ENCODE measurements at regions not wholly inside any gene's neighbourhood (a gene's known extent, or its start where the extent isn't known, plus 50 kb on each side); places are given as distances from the start of the nearest gene placed in this dataset.
"Not testable (repeated sequence)": the region's sequence is repeated elsewhere in the genome, so short reads cannot be mapped to it uniquely, and the experiment has no call there.

DNA sequence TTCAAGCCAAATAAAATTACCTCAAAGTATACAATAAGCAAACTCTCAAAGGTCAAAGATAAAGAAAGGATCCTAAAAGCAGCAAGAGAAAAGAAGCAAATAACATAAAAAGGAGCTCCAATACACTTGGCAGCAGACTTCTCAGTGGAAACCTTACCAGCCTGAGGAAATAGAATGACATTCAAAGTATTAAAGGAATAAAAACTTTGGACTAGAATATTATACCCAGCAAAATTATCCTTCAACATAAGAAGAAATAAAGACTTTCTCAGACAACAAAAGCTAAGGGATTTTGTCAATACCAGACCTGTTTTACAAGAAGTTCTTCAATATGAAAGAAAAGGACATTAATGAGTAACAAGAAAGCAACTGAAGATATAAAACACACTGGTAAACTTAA is 83.0 kb upstream of the SPTLC1 start:
- H3K4me1 ChIP-seq (ENCODE audit: control insufficient read depth in 1 of 2, insufficient read depth in 2 of 2, low read length in 2 of 2); H3K36me3 ChIP-seq (ENCODE audit: control insufficient read depth in 1 of 2, insufficient read depth in 2 of 2, low read length in 2 of 2); H3K27ac ChIP-seq (ENCODE audit: low read length); H3K4me3 ChIP-seq (ENCODE audit: low read depth in 1 of 2, low read length in 2 of 2); H3K27me3 ChIP-seq (ENCODE audit: low read depth, low read length); H3K9me3 ChIP-seq (ENCODE audit: control insufficient read depth in 1 of 2, low read length in 2 of 2): not testable (repeated sequence)

GRCh38 chr9:92196909-92197308 is 81.7 kb upstream of the SPTLC1 start:
- Histone ChIP-seq H3K4me3 (ENCODE audit: low read depth in 1 of 2, low read length in 2 of 2) (no peak overlapping the region), H3K27me3 (ENCODE audit: low read depth, low read length) (no peaks in the 10 kb centered on the region), H3K4me1 (ENCODE audit: control insufficient read depth in 1 of 2, insufficient read depth in 2 of 2, low read length in 2 of 2) (no peaks in the 10 kb centered on the region), H3K36me3 (ENCODE audit: control insufficient read depth in 1 of 2, insufficient read depth in 2 of 2, low read length in 2 of 2) (no peaks in the 10 kb centered on the region), H3K9me3 (ENCODE audit: control insufficient read depth in 1 of 2, low read length in 2 of 2) (peaks cover 0 to 3% of the 10 kb centered on the region in 2 donors), H3K27ac (ENCODE audit: low read length) (no peak overlapping the region)

DNA sequence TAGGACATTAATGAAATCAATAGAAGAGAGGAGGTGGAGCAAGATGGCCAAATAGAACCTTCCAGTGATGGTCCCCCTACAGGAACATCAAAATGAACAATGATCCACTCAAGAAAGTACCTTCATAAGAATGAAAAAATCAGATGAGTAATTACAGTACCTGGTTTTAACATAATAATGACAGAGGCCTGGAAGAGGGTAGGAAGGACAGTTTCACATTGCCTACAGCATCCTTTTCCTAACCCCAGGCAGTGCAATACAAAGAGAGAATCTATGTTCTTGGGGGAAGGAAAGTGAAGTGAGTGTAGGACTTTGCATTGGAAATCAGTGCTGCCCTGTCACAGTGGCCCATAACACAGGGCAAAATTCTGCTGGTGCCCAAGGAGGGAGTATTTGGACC is 81.2 kb upstream of the SPTLC1 start:
- H3K36me3 ChIP-seq (ENCODE audit: control insufficient read depth in 1 of 2, insufficient read depth in 2 of 2, low read length in 2 of 2), result no peaks in the 10 kb centered on the region
- H3K4me3 ChIP-seq (ENCODE audit: low read depth in 1 of 2, low read length in 2 of 2), result no peak overlapping the region
- no peak overlapping the region for H3K27ac ChIP-seq (ENCODE audit: low read length)
- peaks cover 0 to 3% of the 10 kb centered on the region in 2 donors for H3K9me3 ChIP-seq (ENCODE audit: control insufficient read depth in 1 of 2, low read length in 2 of 2)
- no peaks in the 10 kb centered on the region for H3K27me3 ChIP-seq (ENCODE audit: low read depth, low read length)
- no peaks in the 10 kb centered on the region for H3K4me1 ChIP-seq (ENCODE audit: control insufficient read depth in 1 of 2, insufficient read depth in 2 of 2, low read length in 2 of 2)

GRCh38 chr9:92191801-92192200 is 76.6 kb upstream of the SPTLC1 start:
- no peaks in the 10 kb centered on the region for H3K9me3 ChIP-seq (ENCODE audit: control insufficient read depth in 1 of 2, low read length in 2 of 2)
- H3K27me3 ChIP-seq (ENCODE audit: low read depth, low read length), result no peaks in the 10 kb centered on the region
- no peak overlapping the region for H3K27ac ChIP-seq (ENCODE audit: low read length)
- peaks cover 0 to 5% of the 10 kb centered on the region in 2 donors for H3K4me1 ChIP-seq (ENCODE audit: control insufficient read depth in 1 of 2, insufficient read depth in 2 of 2, low read length in 2 of 2)
- H3K4me3 ChIP-seq (ENCODE audit: low read depth in 1 of 2, low read length in 2 of 2), result no peak overlapping the region
- H3K36me3 ChIP-seq (ENCODE audit: control insufficient read depth in 1 of 2, insufficient read depth in 2 of 2, low read length in 2 of 2), result no peaks in the 10 kb centered on the region

DNA sequence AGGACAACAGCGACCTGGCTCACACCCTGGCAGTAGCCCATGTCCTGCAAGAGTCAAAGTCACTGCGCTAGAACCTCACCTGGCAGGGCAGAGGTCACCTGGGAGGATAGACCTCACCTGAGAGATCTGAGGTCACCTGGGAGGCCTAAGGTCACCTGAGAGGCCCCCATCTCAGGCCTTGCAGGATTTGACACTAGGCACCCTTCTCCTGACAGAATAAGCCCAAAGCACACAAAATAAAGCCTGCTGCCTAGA is 75.2 kb upstream of the SPTLC1 start:
- H3K9me3 ChIP-seq (ENCODE audit: control insufficient read depth in 1 of 2, low read length in 2 of 2), result no peaks in the 10 kb centered on the region
- no peaks in the 10 kb centered on the region for H3K27me3 ChIP-seq (ENCODE audit: low read depth, low read length)
- H3K4me1 ChIP-seq (ENCODE audit: control insufficient read depth in 1 of 2, insufficient read depth in 2 of 2, low read length in 2 of 2), result peaks cover 0 to 5% of the 10 kb centered on the region in 2 donors
- H3K27ac ChIP-seq (ENCODE audit: low read length), result no peak overlapping the region
- H3K36me3 ChIP-seq (ENCODE audit: control insufficient read depth in 1 of 2, insufficient read depth in 2 of 2, low read length in 2 of 2), result no peaks in the 10 kb centered on the region
- H3K4me3 ChIP-seq (ENCODE audit: low read depth in 1 of 2, low read length in 2 of 2), result no peak overlapping the region

DNA sequence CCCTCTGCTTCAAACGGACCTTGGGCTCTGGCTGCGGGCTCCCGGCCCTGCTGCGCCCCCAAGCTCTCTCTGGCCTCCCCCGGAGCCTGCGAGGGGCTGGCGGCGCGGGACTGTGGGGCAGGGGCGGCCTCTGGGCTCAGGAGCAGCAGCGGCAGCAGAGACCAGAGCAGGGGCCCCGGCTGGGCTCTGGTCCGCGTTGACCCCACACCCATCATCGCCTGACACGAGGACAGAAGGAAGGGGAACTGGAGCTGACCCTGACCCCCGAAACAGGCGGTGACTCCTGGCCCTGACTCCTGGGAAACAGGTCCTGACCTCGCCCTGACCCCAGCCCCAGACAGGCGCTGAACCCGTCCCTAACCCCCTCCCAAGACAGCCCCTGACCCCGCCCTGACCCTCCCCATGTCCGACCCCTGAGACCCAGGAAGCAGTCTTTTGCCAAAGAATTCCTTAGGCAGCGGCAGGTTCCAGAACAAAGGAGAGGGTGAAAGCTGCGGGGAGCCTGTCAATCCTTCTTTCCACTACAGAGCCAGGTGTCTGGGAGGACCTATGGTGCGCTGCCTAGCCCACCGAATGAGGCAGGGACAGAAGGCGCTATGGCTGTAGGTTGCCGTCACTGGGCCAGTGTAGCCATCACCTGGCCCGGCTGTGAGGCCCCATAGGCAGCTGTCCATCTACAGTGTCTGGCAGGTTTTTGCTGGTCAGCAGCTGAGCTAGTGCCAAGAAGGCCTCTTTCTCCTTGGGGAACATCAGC is 74.7 kb upstream of the SPTLC1 start:
- no peaks in the 10 kb centered on the region for H3K27me3 ChIP-seq (ENCODE audit: low read depth, low read length)
- H3K27ac ChIP-seq (ENCODE audit: low read length), result no peak overlapping the region
- peaks cover 0 to 5% of the 10 kb centered on the region in 2 donors for H3K4me1 ChIP-seq (ENCODE audit: control insufficient read depth in 1 of 2, insufficient read depth in 2 of 2, low read length in 2 of 2)
- no peaks in the 10 kb centered on the region for H3K9me3 ChIP-seq (ENCODE audit: control insufficient read depth in 1 of 2, low read length in 2 of 2)
- H3K4me3 ChIP-seq (ENCODE audit: low read depth in 1 of 2, low read length in 2 of 2), result no peak overlapping the region
- H3K36me3 ChIP-seq (ENCODE audit: control insufficient read depth in 1 of 2, insufficient read depth in 2 of 2, low read length in 2 of 2), result no peaks in the 10 kb centered on the region

DNA sequence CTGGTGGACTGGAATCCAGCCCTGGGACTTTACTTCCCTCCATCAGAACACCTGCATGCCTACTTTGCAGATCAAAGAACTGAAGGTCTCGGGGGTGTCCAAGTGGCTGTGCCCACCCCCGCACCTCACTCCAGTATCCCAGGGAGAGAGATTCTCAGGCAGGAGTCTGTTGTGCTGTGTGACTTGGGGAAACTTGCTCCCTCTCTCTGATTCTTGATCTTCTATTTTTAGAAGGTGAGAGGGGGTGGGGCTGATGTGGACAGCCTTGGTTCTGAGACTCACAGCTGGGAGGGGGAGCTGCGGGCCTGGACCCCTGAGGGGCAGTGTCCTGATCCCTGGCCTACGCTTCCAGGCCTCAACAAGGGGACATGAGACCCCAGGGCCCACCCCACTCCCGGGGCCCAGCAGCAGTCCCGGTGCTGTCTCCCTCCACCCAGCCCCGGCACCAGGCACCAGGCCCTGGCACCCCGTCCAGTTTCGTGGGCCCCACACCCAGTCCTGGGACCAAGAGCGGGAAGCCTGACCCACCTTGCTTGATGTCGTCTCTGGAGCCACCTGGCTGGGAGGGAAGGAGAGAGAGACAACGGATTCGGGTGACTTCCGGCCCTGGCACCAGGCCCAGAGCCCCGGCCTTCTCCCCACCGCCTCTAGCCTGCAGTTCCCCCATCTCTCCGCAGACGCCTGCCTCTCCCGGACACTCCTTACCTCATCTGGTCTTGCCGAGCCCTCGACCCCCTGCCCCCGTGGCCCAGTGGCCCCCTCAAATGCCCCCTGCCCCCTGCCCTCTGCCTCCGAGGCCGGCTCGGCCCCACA is 74.0 kb upstream of the SPTLC1 start:
- peaks cover 0 to 5% of the 10 kb centered on the region in 2 donors for H3K4me1 ChIP-seq (ENCODE audit: control insufficient read depth in 1 of 2, insufficient read depth in 2 of 2, low read length in 2 of 2)
- H3K27me3 ChIP-seq (ENCODE audit: low read depth, low read length), result no peaks in the 10 kb centered on the region
- no peaks in the 10 kb centered on the region for H3K36me3 ChIP-seq (ENCODE audit: control insufficient read depth in 1 of 2, insufficient read depth in 2 of 2, low read length in 2 of 2)
- H3K9me3 ChIP-seq (ENCODE audit: control insufficient read depth in 1 of 2, low read length in 2 of 2), result no peaks in the 10 kb centered on the region
- H3K4me3 ChIP-seq (ENCODE audit: low read depth in 1 of 2, low read length in 2 of 2), result no peak overlapping the region
- no peak overlapping the region for H3K27ac ChIP-seq (ENCODE audit: low read length)

DNA sequence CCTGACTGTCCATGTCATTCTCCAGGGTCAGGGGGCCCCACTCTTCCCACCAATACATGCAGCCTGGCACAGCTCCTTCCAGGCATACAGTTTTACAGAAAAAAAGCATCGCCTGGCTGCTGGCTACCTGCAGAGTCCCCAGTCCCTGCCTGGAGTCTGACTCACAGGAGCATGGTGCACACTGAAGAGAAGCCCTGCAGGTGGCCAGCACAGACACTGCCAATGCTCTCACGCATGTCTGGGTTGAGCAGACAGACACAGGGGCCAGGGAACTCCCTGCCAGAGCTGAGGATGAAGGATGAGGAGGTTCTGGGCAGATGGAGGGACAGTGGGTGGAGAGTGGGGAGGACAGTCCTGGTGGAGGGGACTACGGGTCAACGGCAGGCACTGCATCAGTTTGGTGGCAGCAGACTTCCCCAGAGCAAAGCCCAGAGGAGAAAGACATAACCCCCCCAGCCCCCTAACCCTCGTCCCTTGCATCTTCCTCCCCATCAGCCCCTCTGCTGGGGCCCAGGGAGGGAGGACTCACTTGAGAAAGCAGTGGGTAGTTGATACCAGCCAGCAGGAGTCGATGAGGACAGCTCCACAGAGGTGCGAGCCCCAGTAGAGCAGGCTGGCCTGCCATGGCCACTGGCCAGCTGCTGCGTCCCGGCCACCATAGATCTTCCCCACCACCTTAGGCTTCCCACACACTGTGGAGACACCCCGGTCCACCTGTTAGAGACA is 72.9 kb upstream of the SPTLC1 start:
- Histone ChIP-seq H3K27ac (ENCODE audit: low read length) (no peak overlapping the region), H3K4me1 (ENCODE audit: control insufficient read depth in 1 of 2, insufficient read depth in 2 of 2, low read length in 2 of 2) (peaks cover 0 to 5% of the 10 kb centered on the region in 2 donors), H3K4me3 (ENCODE audit: low read depth in 1 of 2, low read length in 2 of 2) (no peak overlapping the region), H3K36me3 (ENCODE audit: control insufficient read depth in 1 of 2, insufficient read depth in 2 of 2, low read length in 2 of 2) (no peaks in the 10 kb centered on the region), H3K9me3 (ENCODE audit: control insufficient read depth in 1 of 2, low read length in 2 of 2) (no peaks in the 10 kb centered on the region), H3K27me3 (ENCODE audit: low read depth, low read length) (no peaks in the 10 kb centered on the region)

- Histone ChIP-seq H3K27ac (ENCODE audit: low read length) (no peak overlapping the region), H3K4me3 (ENCODE audit: low read depth in 1 of 2, low read length in 2 of 2) (no peak overlapping the region)
Measured at GRCh38 chr9:92187390-92187789, 72.2 kb upstream of the SPTLC1 start.

DNA sequence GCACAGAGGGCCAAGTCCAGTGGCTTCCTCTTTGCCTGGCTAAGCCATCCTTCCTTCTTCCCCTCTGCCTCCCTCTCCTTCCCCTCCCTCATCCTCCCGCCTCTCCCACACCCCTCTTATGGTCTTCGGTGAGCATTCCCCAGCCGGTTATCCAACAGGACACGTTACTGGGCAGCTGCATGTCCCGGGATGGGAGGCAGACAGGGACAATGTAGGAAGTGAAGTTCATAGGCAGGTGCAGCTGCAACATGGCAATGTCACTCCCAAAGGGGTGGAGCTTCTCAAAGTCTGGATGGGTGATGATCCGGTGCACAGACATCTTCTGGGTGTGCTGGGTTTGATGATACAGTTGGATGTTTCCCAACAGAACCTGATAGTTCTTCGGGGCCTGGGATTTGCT is 71.4 kb upstream of the SPTLC1 start:
- no peaks in the 10 kb centered on the region for H3K36me3 ChIP-seq (ENCODE audit: control insufficient read depth in 1 of 2, insufficient read depth in 2 of 2, low read length in 2 of 2)
- H3K9me3 ChIP-seq (ENCODE audit: control insufficient read depth in 1 of 2, low read length in 2 of 2), result peaks cover 0 to 3% of the 10 kb centered on the region in 2 donors
- peaks cover 0 to 5% of the 10 kb centered on the region in 2 donors for H3K4me1 ChIP-seq (ENCODE audit: control insufficient read depth in 1 of 2, insufficient read depth in 2 of 2, low read length in 2 of 2)
- H3K27me3 ChIP-seq (ENCODE audit: low read depth, low read length), result no peaks in the 10 kb centered on the region
- no peak overlapping the region for H3K4me3 ChIP-seq (ENCODE audit: low read depth in 1 of 2, low read length in 2 of 2)
- H3K27ac ChIP-seq (ENCODE audit: low read length), result no peak overlapping the region

More at GRCh38 chr9:92187390-92187789, 72.2 kb upstream of the SPTLC1 start:
- no peaks in the 10 kb centered on the region for H3K27me3 ChIP-seq (ENCODE audit: low read depth, low read length)
- peaks cover 0 to 5% of the 10 kb centered on the region in 2 donors for H3K4me1 ChIP-seq (ENCODE audit: control insufficient read depth in 1 of 2, insufficient read depth in 2 of 2, low read length in 2 of 2)
- no peaks in the 10 kb centered on the region for H3K36me3 ChIP-seq (ENCODE audit: control insufficient read depth in 1 of 2, insufficient read depth in 2 of 2, low read length in 2 of 2)
- no peaks in the 10 kb centered on the region for H3K9me3 ChIP-seq (ENCODE audit: control insufficient read depth in 1 of 2, low read length in 2 of 2)

GRCh38 chr9:92185681-92186080 is 70.5 kb upstream of the SPTLC1 start:
- Histone ChIP-seq H3K4me3 (ENCODE audit: low read depth in 1 of 2, low read length in 2 of 2) (no peak overlapping the region), H3K27ac (ENCODE audit: low read length) (no peak overlapping the region), H3K27me3 (ENCODE audit: low read depth, low read length) (no peaks in the 10 kb centered on the region), H3K9me3 (ENCODE audit: control insufficient read depth in 1 of 2, low read length in 2 of 2) (peaks cover 0 to 5% of the 10 kb centered on the region in 2 donors), H3K36me3 (ENCODE audit: control insufficient read depth in 1 of 2, insufficient read depth in 2 of 2, low read length in 2 of 2) (no peaks in the 10 kb centered on the region), H3K4me1 (ENCODE audit: control insufficient read depth in 1 of 2, insufficient read depth in 2 of 2, low read length in 2 of 2) (peaks cover 0 to 7% of the 10 kb centered on the region in 2 donors)

All from muscle layer of duodenum (tissue), 2 donors.